ENCODE measurements at regions not wholly inside any gene's neighbourhood (a gene's known extent, or its start where the extent isn't known, plus 50 kb on each side); places are given as distances from the start of the nearest gene placed in this dataset.
"Not testable (repeated sequence)": the region's sequence is repeated elsewhere in the genome, so short reads cannot be mapped to it uniquely, and the experiment has no call there.

DNA sequence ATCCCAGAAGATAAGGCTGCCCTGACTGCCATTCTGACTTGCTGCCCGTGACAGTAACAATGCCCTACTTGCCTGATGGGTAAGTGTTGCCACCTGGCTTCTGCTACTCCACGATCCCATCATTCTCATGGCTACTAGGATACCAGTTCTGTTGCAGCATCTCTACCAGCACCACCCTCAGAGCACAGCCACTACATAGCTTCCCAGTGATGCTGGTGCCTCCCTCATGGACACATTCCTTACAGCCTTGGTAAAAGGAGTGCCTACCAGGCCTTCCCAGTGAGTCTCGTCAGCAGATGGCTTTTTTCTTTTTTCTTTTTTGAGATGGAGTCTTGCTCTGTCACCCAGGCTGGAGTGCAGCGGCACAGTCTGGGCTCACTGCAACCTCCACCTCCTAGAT is 84.4 kb upstream of the CMKLR1 start:
- DNase-seq = no peak

DNA sequence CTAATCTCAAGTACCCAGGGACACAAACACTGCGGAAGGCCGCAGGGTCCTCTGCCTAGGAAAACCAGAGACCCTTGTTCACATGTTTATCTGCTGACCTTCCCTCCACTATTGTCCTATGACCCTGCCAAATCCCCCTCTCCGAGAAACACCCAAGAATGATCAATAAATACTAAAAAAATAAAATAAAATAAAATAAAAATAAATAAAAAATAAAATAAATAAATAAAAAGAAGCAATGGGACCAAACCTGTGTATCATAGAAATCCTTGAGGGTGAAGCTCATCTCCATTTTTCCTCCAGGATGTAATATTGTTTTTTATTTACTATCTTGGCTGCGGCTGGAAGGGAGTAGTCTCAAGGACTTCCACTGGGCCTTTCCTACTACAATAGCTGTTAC is 82.0 kb upstream of the CMKLR1 start:
- not testable (repeated sequence) for DNase-seq

DNA sequence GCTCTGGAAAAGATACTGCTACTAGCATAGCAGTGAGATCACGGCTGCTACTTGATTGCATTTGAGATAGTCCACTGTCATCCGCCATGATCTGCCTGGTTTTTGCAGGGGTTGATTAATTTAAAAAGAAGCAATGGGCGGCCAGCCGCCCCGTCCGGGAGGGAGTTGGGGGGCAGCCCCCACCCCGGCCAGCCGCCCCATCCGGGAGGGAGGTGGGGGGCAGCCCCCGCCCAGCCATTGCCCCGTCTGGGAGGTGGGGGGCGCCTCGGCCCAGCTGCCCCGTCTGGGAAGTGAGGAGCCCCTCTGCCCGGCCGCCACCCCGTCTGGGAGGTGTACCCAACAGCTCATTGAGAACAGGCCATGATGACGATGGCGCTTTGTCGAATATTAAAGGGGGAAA is 81.3 kb upstream of the CMKLR1 start:
- not testable (repeated sequence) for DNase-seq

DNA sequence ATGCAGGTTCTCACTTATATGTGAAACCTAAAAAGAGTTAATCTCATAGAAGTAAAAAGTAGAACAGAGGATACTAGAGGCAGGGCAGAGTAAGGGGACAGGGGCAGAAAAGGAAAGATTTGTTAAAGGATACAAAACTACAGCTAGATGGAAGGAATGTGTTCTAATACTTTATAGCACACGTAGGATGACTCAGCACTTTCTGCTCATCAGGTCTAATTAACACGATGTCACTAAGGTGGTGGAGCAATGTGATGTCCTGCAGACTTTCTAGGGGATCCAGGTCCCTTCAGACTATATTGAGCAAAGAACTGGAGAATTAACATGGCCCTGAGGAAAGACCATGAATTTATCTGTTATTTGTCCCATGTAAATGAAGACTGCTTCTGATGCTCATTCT is 80.8 kb upstream of the CMKLR1 start:
- no peak for DNase-seq

DNA sequence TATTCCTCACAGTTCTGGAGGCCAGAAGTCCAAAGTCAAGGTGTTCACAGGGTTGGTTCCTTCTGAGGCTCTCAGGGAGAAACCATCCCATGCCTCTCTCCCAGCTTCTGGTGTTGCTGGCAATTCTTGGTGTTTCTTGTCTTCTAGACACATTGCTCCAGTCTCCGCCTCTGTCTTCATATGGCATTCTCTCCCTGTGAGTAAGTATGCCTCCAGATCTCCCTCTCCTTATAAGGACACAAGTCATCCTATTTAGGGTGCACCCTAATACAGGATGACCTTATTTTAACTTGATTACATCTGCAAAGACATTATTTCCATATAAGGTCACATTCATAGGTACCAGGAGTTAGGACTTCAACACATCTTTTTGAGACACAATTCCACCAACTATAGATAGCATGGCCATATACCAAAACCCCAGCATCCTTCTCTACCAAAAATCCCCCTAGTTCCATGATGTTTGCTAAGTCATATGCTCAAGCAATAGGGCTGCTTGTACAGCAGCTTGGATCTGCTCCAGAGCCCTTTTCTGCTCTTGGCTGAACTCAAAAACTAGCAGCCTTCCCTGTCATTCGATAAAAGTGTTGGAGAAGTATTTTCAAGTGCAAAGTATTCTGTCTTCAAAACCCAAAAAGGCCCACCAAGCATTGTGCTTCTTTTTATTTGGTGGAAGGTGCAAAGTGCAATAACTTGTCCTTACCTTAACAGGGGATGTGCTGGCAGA is 79.2 kb upstream of the CMKLR1 start:
- DNase-seq = no peak

DNA sequence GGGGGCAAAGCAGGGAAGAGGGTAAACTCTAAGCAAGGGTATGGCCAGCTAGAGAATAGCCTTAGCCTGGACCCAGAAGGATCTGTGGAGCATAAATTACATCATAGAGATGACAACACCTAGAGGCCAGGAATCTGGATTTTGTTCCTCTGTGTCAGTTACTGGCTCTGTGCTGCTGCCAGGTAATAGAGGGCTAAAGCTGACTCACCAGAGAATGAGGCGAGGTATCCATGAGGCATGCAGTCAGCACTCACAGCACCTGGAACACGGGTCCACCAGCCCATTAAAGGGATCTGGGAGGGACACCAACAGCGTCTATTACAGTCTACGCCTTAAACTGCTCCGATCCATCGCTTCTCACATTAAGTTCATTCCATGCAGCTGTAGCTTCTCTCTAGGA is 74.9 kb upstream of the CMKLR1 start:
- no peak for DNase-seq

DNA sequence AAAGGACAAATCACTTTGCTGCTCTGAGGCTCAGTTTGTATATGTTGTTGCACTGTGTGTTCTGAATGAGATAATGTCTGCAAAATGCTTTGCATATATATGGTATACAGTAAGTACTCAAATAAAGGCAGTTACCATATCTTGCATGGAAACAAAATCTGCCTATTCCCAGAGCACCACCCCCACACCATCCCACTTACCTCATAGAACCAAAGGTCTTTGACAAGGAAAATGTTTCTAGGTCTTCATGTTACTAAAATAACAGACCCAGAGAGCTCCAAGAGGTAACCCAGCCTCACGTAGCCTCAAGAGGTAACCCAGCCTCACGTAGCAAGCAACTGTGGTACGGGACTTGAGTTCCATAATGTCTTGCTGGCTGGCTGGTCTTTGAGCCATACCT is 71.6 kb upstream of the CMKLR1 start:
- DNase-seq = no peak

DNA sequence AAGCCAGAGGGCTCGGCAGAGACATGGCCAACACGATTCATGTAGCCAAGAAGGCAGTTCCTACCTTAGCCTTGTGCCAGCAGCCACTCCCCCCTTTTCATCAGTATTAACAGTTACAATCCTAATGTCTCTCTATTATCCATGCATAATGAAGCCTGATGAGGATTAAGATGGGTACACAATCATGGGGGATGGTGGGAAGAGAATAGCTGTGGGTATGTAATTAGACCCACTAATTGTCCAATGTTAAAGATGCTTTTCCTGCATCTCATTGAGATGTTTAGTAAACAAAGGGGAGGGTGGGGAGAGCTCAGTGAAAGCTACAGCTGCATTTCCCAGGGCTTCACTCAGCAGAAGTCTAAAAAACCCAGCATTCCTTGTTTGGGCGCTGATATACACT is 70.4 kb upstream of the CMKLR1 start:
- DNase-seq = no peak

DNA sequence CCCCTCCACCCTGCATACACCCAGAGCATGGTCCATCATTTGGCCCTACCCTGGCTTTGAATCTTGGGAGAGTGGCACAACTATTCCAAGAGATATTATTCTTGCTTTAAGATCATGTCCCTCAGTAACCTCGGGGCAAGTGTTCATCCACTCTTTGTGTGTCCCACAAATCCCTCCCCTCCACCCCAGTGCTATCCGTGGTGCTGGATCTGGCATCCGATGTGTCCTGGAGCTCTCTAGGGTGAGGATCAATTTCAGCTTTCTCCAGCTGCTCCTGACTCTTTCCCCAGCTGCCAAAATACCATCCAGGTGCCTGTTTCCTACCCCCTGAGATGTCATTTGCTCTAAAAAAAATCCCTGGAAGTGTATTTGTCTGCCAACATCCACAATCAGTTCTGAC is 64.8 kb upstream of the CMKLR1 start:
- no peak for DNase-seq

DNA sequence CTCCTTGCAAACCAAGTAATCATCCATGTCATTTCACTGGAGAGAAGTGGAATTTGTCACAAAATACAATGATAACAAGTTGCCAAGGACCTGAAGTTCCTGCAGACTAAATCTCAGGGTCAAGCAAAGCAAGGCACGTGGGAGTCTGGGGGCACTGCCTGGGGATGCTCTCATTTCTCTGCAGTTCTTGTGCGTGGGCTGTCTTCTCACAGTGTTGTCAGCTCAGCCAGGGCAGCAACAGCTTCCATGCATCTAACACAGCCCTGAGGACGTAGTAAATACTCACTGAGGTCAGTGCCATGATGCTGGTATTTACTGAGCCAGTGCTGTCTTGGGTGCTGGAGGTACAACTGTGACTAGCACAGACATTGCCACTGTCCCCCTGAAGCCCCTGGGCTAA is 62.9 kb upstream of the CMKLR1 start:
- no peak for DNase-seq

DNA sequence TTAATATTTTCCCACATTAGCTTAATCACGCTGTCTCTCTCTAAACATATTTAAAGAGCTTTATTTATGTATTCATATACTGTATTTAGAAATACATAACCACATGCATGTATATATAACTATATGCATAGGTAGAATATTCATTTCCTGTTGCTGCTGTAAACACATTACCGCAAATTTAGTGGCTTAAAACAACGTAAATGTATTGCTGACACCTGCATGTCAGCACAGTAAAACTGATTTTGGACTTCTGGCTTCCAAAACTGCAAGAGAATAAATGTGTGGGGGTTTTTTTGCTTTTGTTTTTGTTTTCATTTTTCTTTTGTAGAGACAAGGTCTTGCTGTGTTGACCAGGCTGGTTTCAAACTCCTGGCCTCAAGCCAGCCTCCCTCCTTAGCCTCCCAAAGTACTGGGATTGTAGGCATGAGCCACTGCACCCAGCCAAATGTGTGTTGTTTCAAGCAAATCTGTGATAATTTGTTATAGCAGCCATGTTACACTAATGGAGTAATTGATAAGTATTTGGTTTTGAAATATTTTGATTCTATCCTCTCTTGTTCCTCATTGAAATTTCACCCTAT is 61.9 kb upstream of the CMKLR1 start:
- DNase-seq = no peak

DNA sequence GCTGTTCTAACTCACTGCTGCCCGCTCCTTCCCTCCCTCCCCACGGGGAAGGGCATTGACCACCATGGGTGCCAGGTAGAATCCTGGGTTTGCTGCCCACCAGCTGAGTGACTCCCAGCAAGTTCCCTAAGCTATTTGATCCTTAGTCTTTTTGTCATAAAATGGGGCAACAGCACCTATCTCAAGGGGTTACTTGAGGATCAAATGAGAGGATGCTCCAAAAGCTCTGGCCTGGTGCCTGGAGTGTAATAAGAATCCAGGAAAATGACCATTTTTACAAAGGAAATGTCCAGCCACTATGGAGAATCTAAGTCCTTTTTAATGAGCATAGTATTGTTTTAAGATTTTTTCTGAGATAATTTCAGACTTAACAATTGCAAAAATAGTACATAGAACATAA is 61.4 kb upstream of the CMKLR1 start:
- DNase-seq = no peak

DNA sequence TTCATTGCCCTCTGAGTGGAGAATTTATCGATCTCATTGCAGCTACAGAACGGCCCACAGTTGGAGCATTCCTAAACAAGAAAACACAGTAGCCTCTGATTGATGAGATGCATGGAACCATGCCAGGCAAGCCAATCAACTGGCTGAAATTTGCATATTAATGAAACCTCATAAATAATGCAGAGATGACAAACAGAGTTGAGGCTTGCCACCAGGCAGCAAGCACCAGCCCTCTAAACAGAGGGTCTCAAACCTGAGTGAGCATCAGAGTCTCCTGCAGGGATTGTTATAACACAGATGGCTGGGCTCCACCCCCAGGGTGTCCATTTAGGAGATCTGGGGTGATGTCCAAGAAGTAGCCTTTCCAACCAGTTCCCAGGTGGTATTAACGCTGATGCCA is 60.9 kb upstream of the CMKLR1 start:
- no peak for DNase-seq

DNA sequence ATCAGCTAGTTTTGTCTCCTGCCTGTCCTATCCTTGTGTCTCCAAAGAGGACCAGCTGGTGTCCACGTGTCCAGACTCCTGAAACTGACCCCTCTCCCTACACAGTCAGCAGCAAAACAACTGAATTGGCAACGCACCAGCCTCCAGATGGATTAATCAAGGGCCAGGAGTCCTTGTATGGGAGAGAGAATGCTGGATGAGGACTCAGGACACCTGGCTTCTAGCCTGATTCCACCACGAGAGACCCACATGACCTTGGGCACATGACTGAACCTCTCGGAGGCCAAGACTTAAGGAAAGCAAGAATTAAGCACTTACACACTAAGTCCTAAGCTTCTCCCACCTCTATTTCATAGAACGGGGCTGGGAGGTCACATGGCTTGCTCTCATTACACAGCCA is 60.4 kb upstream of the CMKLR1 start:
- DNase-seq = no peak

DNA sequence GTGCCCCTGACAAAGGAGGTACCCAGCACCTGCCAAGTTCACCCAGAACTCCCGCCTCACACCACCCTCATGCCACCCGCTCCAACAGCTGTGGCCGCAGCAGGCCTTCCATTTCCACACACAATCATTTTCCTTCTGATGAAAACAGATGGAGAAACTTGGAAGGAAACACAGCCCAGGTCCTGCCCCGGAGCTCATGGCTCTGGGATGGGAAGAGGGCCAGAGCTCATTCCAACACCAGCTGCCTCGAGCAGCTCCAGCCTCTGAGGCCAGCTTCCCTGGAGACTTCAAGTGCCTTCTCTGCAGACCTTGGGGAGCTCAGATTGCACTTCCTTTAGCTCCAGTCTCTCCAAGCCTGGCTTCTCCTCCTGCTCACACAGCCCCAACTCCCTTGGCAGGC is 55.1 kb upstream of the CMKLR1 start:
- no peak for DNase-seq

DNA sequence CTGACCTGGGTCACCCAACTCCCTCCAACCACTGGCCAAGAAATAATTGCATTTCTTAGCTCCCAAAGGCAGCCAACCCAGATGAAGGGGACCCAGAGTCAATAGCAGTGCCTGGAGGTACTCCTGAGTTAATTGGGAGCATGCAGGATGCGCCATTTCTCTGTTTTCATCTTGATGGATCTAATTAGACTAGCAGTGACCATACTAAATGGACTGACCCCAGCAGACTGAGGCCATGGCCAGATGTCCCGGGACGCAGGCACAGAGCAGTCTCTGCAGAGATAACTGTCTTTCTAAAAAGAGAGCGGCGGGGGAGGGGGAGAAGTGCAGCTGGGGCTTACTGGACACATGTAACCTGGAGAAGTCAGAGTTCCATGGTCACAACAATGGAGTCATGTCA is 53.2 kb upstream of the CMKLR1 start:
- no peak for DNase-seq

DNA sequence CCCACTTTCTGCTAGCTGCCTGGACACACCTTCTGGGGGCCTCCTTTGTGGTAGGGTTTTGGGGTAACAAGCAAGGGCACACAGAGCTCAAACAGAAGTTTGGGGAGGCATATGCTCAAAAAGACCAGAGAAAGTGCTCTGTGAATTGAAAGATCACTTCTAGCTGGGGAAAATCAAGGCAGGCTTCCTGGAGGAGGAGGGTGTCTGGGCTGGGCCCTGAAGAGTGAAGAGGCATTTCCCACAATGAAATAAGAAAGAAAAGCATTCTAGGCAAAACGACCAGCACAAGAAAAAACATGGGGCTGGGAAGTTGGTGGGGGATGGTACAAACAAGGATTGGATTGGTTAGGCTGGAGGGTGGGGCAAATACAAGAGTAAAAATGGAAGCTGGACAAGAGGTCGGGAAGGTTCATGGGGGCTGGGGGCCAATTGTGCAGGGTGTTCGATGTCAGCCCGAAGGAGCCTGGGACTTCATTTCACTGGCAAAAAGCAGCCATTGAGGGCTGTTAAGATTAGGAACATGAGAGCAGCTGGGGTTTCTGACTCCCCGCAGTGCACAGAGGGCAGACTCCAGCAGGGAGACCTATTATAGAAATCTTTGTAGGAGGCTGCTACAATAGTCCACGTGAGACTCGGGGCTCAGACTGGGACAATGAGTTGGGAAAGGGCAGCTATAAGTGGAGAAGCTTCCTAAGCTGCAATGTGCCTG is 51.5 kb upstream of the CMKLR1 start:
- no peak for DNase-seq

DNA sequence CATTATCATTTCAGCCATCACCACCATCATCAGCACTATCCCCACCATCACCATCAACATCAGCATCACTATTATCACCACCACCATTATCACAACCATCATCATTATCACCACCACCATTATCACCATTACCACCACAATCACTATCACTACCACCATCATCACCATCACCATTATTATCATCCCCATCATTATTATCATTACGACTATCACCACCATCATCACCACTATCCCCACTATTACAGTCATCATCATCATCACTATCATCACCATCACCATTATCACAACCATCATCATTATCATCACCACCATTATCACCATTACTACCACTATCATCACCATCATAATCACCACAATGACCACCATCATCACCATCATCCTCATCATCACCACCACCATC is 50.4 kb upstream of the CMKLR1 start:
- no peak for DNase-seq
